KMS-11 (cell line): ENCODE measurements at regions not wholly inside any gene's neighbourhood (a gene's known extent, or its start where the extent isn't known, plus 50 kb on each side); places are given as distances from the start of the nearest gene placed in this dataset.

Experiments used
- H2AFZ ChIP-seq: fragments of 200-600 bp; sonication (generic); 2 replicates; pipeline ENCODE4 v1.6.1; 2016; ENCODE audit warnings: antibody characterized with exemption, mixed run types, low read depth
- H3K27ac ChIP-seq: fragments of 200-600 bp; sonication (generic); 2 replicates; pipeline ENCODE4 v1.6.1; 2016; ENCODE audit warnings: mild to moderate bottlenecking, mixed run types
- H3K27me3 ChIP-seq: fragments of 200-600 bp; sonication (generic); 2 replicates; pipeline ENCODE4 v1.6.1; 2017; ENCODE audit warnings: mild to moderate bottlenecking, low read depth, mixed run types, moderate library complexity; ENCODE audit not compliant: insufficient read depth
- H3K36me3 ChIP-seq: fragments of 200-600 bp; sonication (generic); 2 replicates; pipeline ENCODE4 v1.6.1; 2017; ENCODE audit warnings: mild to moderate bottlenecking, mixed run types; ENCODE audit not compliant: insufficient read depth
- H3K4me1 ChIP-seq: fragments of 200-600 bp; sonication (generic); 2 replicates; pipeline ENCODE4 v1.6.1; 2016; ENCODE audit warnings: mild to moderate bottlenecking, low read depth, mixed run types; ENCODE audit not compliant: poor library complexity, severe bottlenecking
- H3K4me2 ChIP-seq: fragments of 200-600 bp; sonication (generic); 2 replicates; pipeline ENCODE4 v1.7.0; 2016; ENCODE audit warnings: mild to moderate bottlenecking, mixed run types
- H3K4me3 ChIP-seq: fragments of 200-600 bp; sonication (generic); IDR thresholded peaks from 2 replicates; pipeline ENCODE4 v1.6.1; 2017; ENCODE audit warnings: low read depth, low read length, mixed read lengths; ENCODE audit not compliant: insufficient read depth
- H3K79me2 ChIP-seq: fragments of 200-600 bp; sonication (generic); 2 replicates; pipeline ENCODE4 v1.6.1; 2016; ENCODE audit warnings: low read depth, mixed run types; ENCODE audit not compliant: insufficient read depth
- H3K9ac ChIP-seq: fragments of 200-600 bp; sonication (generic); 2 replicates; pipeline ENCODE4 v1.6.1; 2016; ENCODE audit warnings: mild to moderate bottlenecking, mixed run types
- H4K20me1 ChIP-seq: fragments of 200-600 bp; sonication (generic); 2 replicates; pipeline ENCODE4 v1.6.1; 2016; ENCODE audit warnings: mild to moderate bottlenecking, mixed run types; ENCODE audit not compliant: insufficient read depth
- TF ChIP-seq, protein P1 (sequence below): fragments of 200-600 bp; sonication (generic); conservative IDR thresholded peaks from 2 replicates; pipeline ENCODE4 v1.6.1; 2017; ENCODE audit warnings: low read depth, mild to moderate bottlenecking, antibody characterized with exemption, low read length, moderate library complexity, mixed read lengths

DNA sequence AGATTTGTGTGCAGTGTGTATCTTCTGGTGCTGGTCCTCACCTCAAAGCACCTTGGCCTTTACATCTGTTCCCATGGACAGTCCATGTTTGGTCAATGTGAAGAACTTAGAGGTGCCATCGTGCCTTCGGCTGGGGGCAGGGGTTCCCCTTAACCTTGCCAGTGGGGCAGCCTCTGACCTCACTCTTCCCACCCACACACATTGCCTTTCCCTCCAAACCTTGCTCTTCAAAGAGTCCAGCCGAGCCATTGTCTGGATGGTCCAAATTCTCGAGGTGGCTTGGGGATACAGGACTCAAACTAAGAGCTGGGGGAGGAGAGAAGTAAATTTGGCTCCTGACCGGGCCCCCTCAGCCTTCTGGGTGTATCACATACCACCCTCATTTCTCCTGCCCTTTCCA, 76.2 kb upstream of the HABP2 start:
- Histone ChIP-seq H3K27ac (no peak overlapping the region), H3K4me2 (no peak overlapping the region)

DNA sequence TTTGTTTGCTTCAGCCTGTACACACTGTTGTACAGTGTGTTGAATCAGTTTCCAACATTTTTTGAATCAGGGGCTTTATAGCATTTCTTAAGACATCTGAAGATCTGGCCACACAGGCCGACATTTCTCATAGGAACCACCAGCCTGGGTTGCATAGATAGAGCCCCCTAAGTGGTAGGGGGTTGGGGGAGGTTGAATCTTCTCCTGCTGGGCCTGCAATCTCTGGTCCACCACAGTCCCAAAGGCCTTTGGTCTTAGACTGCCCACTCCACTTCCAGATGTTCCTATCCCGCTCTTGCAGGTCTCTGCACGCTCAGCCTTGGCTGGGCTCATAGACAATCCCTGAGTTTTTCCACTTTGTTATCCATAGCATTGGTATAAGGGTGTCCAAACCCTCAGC, 75.4 kb upstream of the HABP2 start:
- Histone ChIP-seq H3K79me2 (no peaks in the 10 kb centered on the region), H3K27me3 (no peaks in the 10 kb centered on the region), H3K27ac (no peak overlapping the region), H3K4me3 (no peak overlapping the region), H3K4me1 (no peaks in the 10 kb centered on the region), H2AFZ (no peak overlapping the region), H3K4me2 (no peak overlapping the region), H4K20me1 (no peaks in the 10 kb centered on the region), H3K9ac (no peak overlapping the region), H3K36me3 (no peaks in the 10 kb centered on the region)
- TF ChIP-seq, protein P1, sequence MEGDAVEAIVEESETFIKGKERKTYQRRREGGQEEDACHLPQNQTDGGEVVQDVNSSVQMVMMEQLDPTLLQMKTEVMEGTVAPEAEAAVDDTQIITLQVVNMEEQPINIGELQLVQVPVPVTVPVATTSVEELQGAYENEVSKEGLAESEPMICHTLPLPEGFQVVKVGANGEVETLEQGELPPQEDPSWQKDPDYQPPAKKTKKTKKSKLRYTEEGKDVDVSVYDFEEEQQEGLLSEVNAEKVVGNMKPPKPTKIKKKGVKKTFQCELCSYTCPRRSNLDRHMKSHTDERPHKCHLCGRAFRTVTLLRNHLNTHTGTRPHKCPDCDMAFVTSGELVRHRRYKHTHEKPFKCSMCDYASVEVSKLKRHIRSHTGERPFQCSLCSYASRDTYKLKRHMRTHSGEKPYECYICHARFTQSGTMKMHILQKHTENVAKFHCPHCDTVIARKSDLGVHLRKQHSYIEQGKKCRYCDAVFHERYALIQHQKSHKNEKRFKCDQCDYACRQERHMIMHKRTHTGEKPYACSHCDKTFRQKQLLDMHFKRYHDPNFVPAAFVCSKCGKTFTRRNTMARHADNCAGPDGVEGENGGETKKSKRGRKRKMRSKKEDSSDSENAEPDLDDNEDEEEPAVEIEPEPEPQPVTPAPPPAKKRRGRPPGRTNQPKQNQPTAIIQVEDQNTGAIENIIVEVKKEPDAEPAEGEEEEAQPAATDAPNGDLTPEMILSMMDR: no peak

More for the DNA sequence above, 76.2 kb upstream of the HABP2 start:
- no peak overlapping the region for H3K4me3 ChIP-seq
- TF ChIP-seq, protein P1: no peak
- no peaks in the 10 kb centered on the region for H3K4me1 ChIP-seq
- H3K36me3 ChIP-seq: no peaks in the 10 kb centered on the region
- H2AFZ ChIP-seq: no peak overlapping the region
- no peaks in the 10 kb centered on the region for H3K79me2 ChIP-seq
- H4K20me1 ChIP-seq: no peaks in the 10 kb centered on the region
- no peaks in the 10 kb centered on the region for H3K27me3 ChIP-seq
- H3K9ac ChIP-seq: no peak overlapping the region

DNA sequence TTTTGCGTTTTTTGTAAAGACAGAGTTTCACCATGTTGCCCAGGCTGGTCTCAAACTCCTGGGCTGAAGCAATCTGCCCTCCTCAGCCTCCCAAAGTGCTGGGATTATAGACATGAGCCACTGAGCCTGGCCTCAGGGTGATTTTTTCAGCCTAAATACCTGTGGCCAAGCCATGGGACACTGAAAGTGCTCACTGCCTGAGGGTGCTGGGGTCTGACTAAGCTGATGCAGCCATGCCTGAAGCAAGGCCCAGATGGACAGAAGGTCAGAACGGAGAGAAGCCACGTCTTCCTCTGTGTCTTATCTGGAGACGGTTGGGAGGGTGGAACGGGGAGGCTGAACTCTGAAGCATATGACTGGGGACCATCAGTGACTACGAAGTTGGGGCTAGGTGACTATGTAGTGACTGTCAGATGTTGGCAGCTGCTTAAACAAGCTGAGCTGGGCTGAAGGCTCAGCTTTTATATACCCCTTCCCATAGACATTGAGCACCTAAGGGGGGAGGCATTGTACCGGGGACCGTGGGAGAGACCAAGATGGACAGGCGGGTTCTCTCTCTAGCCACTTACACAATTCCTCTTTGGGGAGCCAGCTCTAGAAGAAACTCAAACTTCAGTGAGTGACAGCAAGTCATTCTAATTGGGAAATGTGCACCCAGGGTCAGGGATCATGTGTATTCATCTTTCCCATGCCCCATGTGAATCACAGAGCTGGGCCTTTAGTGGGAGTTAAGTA, 73.3 kb upstream of the HABP2 start:
- Histone ChIP-seq H2AFZ (no peak overlapping the region), H3K27me3 (no peaks in the 10 kb centered on the region), H3K4me1 (no peaks in the 10 kb centered on the region), H3K36me3 (no peaks in the 10 kb centered on the region), H4K20me1 (no peaks in the 10 kb centered on the region), H3K9ac (no peak overlapping the region), H3K4me3 (no peak overlapping the region), H3K27ac (no peak overlapping the region), H3K79me2 (no peaks in the 10 kb centered on the region), H3K4me2 (no peak overlapping the region)
- TF ChIP-seq, protein P1: no peak

DNA sequence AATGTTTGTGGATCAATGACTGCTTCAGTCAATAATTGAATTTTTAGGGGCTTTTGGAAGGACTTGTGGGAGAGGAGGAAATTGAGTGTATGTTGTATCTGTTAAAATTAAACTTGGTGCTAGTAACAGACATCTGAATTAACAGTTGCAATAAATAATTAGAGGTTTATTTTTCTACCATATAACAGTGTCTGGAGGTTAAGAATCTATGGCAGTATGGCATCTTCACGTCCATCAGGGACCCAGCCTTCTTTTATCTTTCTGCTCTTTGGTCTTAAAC, 72.8 kb upstream of the HABP2 start:
- no peak overlapping the region for H2AFZ ChIP-seq
- TF ChIP-seq, protein P1: no peak
- H3K4me3 ChIP-seq: no peak overlapping the region
- no peaks in the 10 kb centered on the region for H3K36me3 ChIP-seq
- no peak overlapping the region for H3K4me2 ChIP-seq
- no peak overlapping the region for H3K27ac ChIP-seq
- no peaks in the 10 kb centered on the region for H3K27me3 ChIP-seq
- no peaks in the 10 kb centered on the region for H3K4me1 ChIP-seq
- no peak overlapping the region for H3K9ac ChIP-seq
- H3K79me2 ChIP-seq: no peaks in the 10 kb centered on the region
- H4K20me1 ChIP-seq: no peaks in the 10 kb centered on the region
